ENCODE measurements at regions not wholly inside any gene's neighbourhood (a gene's known extent, or its start where the extent isn't known, plus 50 kb on each side); places are given as distances from the start of the nearest gene placed in this dataset.
"Not testable (repeated sequence)": the region's sequence is repeated elsewhere in the genome, so short reads cannot be mapped to it uniquely, and the experiment has no call there.

GRCh38 chrX:27242581-27242980, 220.6 kb downstream of the PPP4R3C start:
- intact Hi-C loops (cut with DNase I; ENCODE audit: low total_unique reads), result no loop called here
- H3K4me3 ChIP-seq, result no peak overlapping the region
- 25 to 69% (median 54%) methylated on average over 1 of the region's 1 CpG for WGBS, 5 donors
- no peak for DNase-seq
- H3K27ac ChIP-seq, result no peak overlapping the region
- H3K36me3 ChIP-seq, result no peaks in the 10 kb centered on the region
- no peaks in the 10 kb centered on the region for H3K4me1 ChIP-seq
- H3K9me3 ChIP-seq, result peaks cover 0 to 22% (median 15%) of the 10 kb centered on the region in 4 donors
- H3K27me3 ChIP-seq, result no peaks in the 10 kb centered on the region
- TF ChIP-seq EP300 (IDR thresholded peaks at IDR 0.05) (no peak), CTCF (IDR thresholded peaks at IDR 0.05) (no peak), POLR2A (IDR thresholded peaks at IDR 0.05) (no peak), POLR2AphosphoS5 (IDR thresholded peaks at IDR 0.05) (no peak)

DNA sequence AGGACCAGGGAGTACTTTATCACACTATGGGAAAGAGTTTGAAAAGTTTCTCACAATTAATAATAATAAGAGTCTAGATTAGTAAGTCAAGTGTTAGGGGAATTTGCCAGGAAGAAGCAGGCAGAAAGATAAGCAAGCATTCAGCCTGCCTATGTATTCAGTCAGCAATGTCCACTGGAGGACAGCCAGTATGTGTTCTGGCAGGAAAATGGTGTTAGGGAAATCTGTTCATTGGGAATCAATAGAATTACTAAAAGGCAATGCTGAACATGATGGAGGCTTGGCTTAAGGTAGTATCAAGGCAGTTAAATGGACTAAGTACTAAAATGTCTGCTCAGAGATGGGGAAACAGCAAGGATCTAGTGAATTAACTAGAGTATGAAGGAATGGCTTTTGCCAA, 221.2 kb downstream of the PPP4R3C start:
- H3K9me3 ChIP-seq, result peaks cover 0 to 22% (median 15%) of the 10 kb centered on the region in 4 donors
- no peaks in the 10 kb centered on the region for H3K27me3 ChIP-seq
- no peaks in the 10 kb centered on the region for H3K4me1 ChIP-seq
- H3K27ac ChIP-seq, result no peak overlapping the region
- no peak overlapping the region for H3K4me3 ChIP-seq
- TF ChIP-seq POLR2AphosphoS5 (IDR thresholded peaks at IDR 0.05), result no peak
- no peak for TF ChIP-seq EP300 (IDR thresholded peaks at IDR 0.05)
- TF ChIP-seq CTCF (IDR thresholded peaks at IDR 0.05), result no peak
- TF ChIP-seq POLR2A (IDR thresholded peaks at IDR 0.05), result no peak
- DNase-seq, result peak in 1 of 2 donors; percentile 2
- H3K36me3 ChIP-seq, result no peaks in the 10 kb centered on the region
- intact Hi-C loops (cut with DNase I; ENCODE audit: low total_unique reads), result no loop called here

DNA sequence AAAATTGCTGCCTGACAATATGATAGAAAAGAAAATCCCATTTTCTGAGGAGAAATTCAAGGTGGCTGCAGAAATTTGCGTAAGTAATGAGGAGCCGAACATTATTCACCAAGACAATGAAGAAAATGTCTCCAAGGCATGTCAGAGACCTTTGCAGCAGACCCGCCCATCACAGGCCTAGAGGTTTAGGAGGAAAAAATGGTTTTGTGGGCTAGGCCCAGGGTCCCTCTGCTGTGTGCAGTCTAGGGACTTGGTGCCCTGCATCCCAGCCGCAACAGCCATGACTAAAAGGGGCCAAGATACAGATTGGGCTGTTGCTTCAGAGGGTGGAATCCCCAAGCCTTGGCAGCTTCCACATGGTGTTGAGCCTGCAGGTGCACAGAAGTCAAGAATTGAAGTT, 223.1 kb downstream of the PPP4R3C start:
- H3K27me3 ChIP-seq; DNase-seq; H3K4me3 ChIP-seq; H3K36me3 ChIP-seq; H3K27ac ChIP-seq; intact Hi-C loops (cut with DNase I; ENCODE audit: low total_unique reads); H3K4me1 ChIP-seq: not testable (repeated sequence)
- H3K9me3 ChIP-seq, result peaks cover 0 to 22% (median 15%) of the 10 kb centered on the region in 4 donors
- WGBS, 5 donors, result 88 to 97% (median 94%) methylated on average over 4 of the region's 4 CpGs

DNA sequence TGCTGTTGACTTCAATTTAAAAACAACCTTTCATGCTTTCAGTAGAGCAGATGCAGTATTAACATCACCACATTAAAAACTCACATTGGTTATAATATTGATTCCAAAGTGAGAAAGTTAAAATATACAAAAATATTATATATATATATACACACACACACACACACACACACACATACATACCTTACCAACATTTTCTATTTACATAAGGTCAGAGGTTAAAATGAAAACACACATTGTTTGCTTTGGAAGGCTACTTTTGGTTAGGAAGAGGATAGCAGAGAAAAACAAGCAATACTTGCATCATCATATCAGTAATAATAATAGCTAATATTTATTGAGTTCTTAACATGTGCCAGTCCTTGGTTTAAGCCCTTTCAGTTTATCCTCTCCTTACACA, 226.5 kb downstream of the PPP4R3C start:
- Histone ChIP-seq H3K4me1 (no peaks in the 10 kb centered on the region), H3K9me3 (peaks cover 0 to 22% (median 15%) of the 10 kb centered on the region in 4 donors), H3K36me3 (no peaks in the 10 kb centered on the region), H3K4me3 (no peak overlapping the region), H3K27me3 (no peaks in the 10 kb centered on the region), H3K27ac (no peak overlapping the region)
- DNase-seq, result no peak
- no peak for TF ChIP-seq CTCF (IDR thresholded peaks at IDR 0.05)
- intact Hi-C loops (cut with DNase I; ENCODE audit: low total_unique reads), result no loop called here

DNA sequence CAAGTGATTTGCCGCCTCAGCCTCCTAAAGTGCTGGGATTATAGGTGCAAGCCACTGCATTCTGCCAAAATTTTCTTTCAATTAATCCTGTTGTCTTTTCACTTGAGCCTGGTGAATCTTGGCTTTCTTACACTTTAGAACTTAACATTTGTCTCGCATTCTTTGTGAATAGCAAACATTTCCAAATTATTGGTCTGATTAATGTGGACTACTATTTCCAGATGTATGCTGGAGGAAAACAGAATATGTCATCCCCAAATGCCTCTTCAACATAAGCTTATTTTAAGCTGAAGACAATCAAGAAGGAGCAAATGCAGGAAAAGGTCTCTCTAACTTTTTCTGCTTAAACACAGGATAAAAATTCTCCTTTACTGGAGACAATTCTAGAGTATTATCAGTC, 233.4 kb downstream of the PPP4R3C start:
- Histone ChIP-seq H3K27ac (no peak overlapping the region), H3K9me3 (no peaks in the 10 kb centered on the region), H3K36me3 (no peaks in the 10 kb centered on the region), H3K4me1 (no peaks in the 10 kb centered on the region), H3K4me3 (no peak overlapping the region), H3K27me3 (no peaks in the 10 kb centered on the region)
- intact Hi-C loops (cut with DNase I; ENCODE audit: low total_unique reads), result no loop called here
- TF ChIP-seq CTCF (IDR thresholded peaks at IDR 0.05) (no peak), POLR2AphosphoS5 (IDR thresholded peaks at IDR 0.05) (no peak), POLR2A (IDR thresholded peaks at IDR 0.05) (no peak), EP300 (IDR thresholded peaks at IDR 0.05) (no peak)
- WGBS, 5 donors, result 66 to 83% (median 76%) methylated on average over 2 of the region's 2 CpGs
- no peak for DNase-seq
